Right atrium auricular region (tissue), 2 donors: ENCODE measurements at regions not wholly inside any gene's neighbourhood (a gene's known extent, or its start where the extent isn't known, plus 50 kb on each side); places are given as distances from the start of the nearest gene placed in this dataset.

Experiments used
- DNase-seq: peaks from one replicate; pipeline ENCODE4 v3.0.0-alpha.2; 2019; ENCODE audit warnings: low spot score
- H3K27ac ChIP-seq, 2 donors: fragments of 200-600 bp; sonication (generic); 1 replicate in 1 of 2; 2 replicates in 1 of 2; pipeline ENCODE4 v1.5.1; 2016 to 2019
- H3K27me3 ChIP-seq, 2 donors: fragments of 200-600 bp; sonication (generic); one replicate each; pipeline versions ENCODE4 v1.5.1 to v1.6.0; 2017 to 2019
- H3K36me3 ChIP-seq: fragments of 200-600 bp; sonication (generic); one replicate; pipeline ENCODE4 v1.5.1; 2016
- H3K4me1 ChIP-seq, 2 donors: fragments of 200-600 bp; sonication (generic); one replicate each; pipeline versions ENCODE4 v1.5.1 to v1.6.0; 2017 to 2019
- H3K4me3 ChIP-seq, 2 donors: fragments of 200-600 bp; sonication (generic); 1 replicate in 1 of 2; 2 replicates in 1 of 2; pipeline ENCODE4 v1.5.1; 2017 to 2019; ENCODE audit warnings: mild to moderate bottlenecking in 1 of 2, moderate library complexity in 1 of 2
- H3K9me3 ChIP-seq, 2 donors: fragments of 200-600 bp; sonication (generic); one replicate each; pipeline ENCODE4 v1.5.1; 2019
- CTCF ChIP-seq, 2 donors: fragments of 200-600 bp; sonication (generic); IDR thresholded peaks; one replicate each; pipeline ENCODE4 v1.5.1; 2019; ENCODE audit warnings: antibody characterized with exemption in 2 of 2

- peak overlapping the region in 1 of 2 donors; percentile 1 for H3K27ac ChIP-seq
- TF ChIP-seq CTCF (IDR thresholded peaks at IDR 0.05): no peak
- no peaks in the 10 kb centered on the region for H3K27me3 ChIP-seq
- no peak for DNase-seq
- H3K9me3 ChIP-seq: no peaks in the 10 kb centered on the region
- peaks cover 0 to 8% of the 10 kb centered on the region in 2 donors for H3K4me1 ChIP-seq
- H3K4me3 ChIP-seq: no peak overlapping the region
- no peaks in the 10 kb centered on the region for H3K36me3 ChIP-seq
These were observed 493.7 kb upstream of the SULF2 start for GRCh38 chr20:48278961-48279481.

- H3K36me3 ChIP-seq: no peaks in the 10 kb centered on the region
- H3K9me3 ChIP-seq: no peaks in the 10 kb centered on the region
- peaks cover 0 to 8% of the 10 kb centered on the region in 2 donors for H3K4me1 ChIP-seq
- H3K4me3 ChIP-seq: no peak overlapping the region
- DNase-seq: no peak
- H3K27ac ChIP-seq: no peak overlapping the region
- no peak for TF ChIP-seq CTCF (IDR thresholded peaks at IDR 0.05)
- H3K27me3 ChIP-seq: no peaks in the 10 kb centered on the region
These were observed 492.0 kb upstream of the SULF2 start for GRCh38 chr20:48277266-48277665.

- no peaks in the 10 kb centered on the region for H3K27me3 ChIP-seq
- DNase-seq: no peak
- no peak overlapping the region for H3K4me3 ChIP-seq
- peaks cover 0 to 8% of the 10 kb centered on the region in 2 donors for H3K4me1 ChIP-seq
- no peaks in the 10 kb centered on the region for H3K9me3 ChIP-seq
- H3K36me3 ChIP-seq: no peaks in the 10 kb centered on the region
- TF ChIP-seq CTCF (IDR thresholded peaks at IDR 0.05): no peak
- H3K27ac ChIP-seq: no peak overlapping the region
These were observed 490.7 kb upstream of the SULF2 start for GRCh38 chr20:48276021-48276342.

- Histone ChIP-seq H3K4me1 (peaks cover 0 to 8% of the 10 kb centered on the region in 2 donors), H3K4me3 (no peak overlapping the region), H3K36me3 (no peaks in the 10 kb centered on the region), H3K27ac (no peak overlapping the region), H3K27me3 (no peaks in the 10 kb centered on the region), H3K9me3 (no peaks in the 10 kb centered on the region)
- no peak for TF ChIP-seq CTCF (IDR thresholded peaks at IDR 0.05)
- no peak for DNase-seq
These were observed 490.2 kb upstream of the SULF2 start for GRCh38 chr20:48275286-48276020.

GRCh38 chr20:48273843-48274242, 488.6 kb upstream of the SULF2 start:
- no peak for DNase-seq
- no peaks in the 10 kb centered on the region for H3K9me3 ChIP-seq
- TF ChIP-seq CTCF (IDR thresholded peaks at IDR 0.05): no peak
- H3K27ac ChIP-seq: no peak overlapping the region
- H3K4me1 ChIP-seq: peaks cover 0 to 8% of the 10 kb centered on the region in 2 donors
- no peaks in the 10 kb centered on the region for H3K27me3 ChIP-seq
- H3K36me3 ChIP-seq: no peaks in the 10 kb centered on the region
- H3K4me3 ChIP-seq: no peak overlapping the region

- no peaks in the 10 kb centered on the region for H3K27me3 ChIP-seq
- no peak overlapping the region for H3K27ac ChIP-seq
- H3K9me3 ChIP-seq: no peaks in the 10 kb centered on the region
- H3K4me3 ChIP-seq: no peak overlapping the region
- no peak for DNase-seq
- no peaks in the 10 kb centered on the region for H3K36me3 ChIP-seq
- peaks cover 0 to 4% of the 10 kb centered on the region in 2 donors for H3K4me1 ChIP-seq
- TF ChIP-seq CTCF (IDR thresholded peaks at IDR 0.05): no peak
These were observed 485.6 kb upstream of the SULF2 start for GRCh38 chr20:48270885-48271284.
